ENCODE measurements at regions not wholly inside any gene's neighbourhood (a gene's known extent, or its start where the extent isn't known, plus 50 kb on each side); places are given as distances from the start of the nearest gene placed in this dataset.

DNA sequence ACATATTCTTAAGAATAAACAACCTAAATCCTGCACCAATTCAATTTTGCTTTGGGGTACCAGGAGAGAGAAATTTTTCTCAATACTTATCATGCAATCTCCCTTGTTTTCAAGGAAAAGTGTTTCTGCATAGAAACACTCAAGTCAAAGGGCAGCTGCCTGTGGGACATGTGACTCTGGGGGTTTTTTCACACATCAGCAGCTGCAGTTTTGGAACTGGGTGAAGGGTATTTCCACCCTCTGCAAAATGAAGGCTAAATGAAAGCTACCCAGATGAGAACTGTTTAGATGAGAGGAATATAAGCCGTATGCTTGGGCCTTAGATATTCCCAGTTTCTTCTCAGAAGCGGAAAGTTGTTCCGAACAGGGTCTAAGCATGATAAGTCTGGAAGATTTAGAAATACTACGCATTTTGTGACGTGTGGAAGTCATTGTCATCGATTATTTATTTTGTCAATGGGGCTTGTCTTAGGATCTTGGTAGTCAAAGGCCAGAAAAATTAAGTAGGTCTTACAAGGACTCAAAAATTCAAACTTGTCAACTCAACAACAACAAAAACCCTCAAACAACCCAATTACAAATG lies 64.3 kb upstream of the BOD1 start:
- TF ChIP-seq TAF1 (IDR thresholded peaks at IDR 0.05; ENCODE audit: low read depth) (no peak), CEBPB (IDR thresholded peaks at IDR 0.05) (no peak), FOXM1 (IDR thresholded peaks at IDR 0.05; ENCODE audit: borderline replicate concordance, low read depth) (no peak), EP300 (IDR thresholded peaks at IDR 0.05; ENCODE audit: borderline replicate concordance) (no peak), RAD21 (IDR thresholded peaks at IDR 0.05; ENCODE audit: low read depth) (no peak), ZBTB7A (IDR thresholded peaks at IDR 0.05; ENCODE audit: low read depth) (no peak)
- TF ChIP-seq, protein P1, sequence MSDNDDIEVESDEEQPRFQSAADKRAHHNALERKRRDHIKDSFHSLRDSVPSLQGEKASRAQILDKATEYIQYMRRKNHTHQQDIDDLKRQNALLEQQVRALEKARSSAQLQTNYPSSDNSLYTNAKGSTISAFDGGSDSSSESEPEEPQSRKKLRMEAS (IDR thresholded peaks at IDR 0.05) = no peak
- TF ChIP-seq, protein P2, sequence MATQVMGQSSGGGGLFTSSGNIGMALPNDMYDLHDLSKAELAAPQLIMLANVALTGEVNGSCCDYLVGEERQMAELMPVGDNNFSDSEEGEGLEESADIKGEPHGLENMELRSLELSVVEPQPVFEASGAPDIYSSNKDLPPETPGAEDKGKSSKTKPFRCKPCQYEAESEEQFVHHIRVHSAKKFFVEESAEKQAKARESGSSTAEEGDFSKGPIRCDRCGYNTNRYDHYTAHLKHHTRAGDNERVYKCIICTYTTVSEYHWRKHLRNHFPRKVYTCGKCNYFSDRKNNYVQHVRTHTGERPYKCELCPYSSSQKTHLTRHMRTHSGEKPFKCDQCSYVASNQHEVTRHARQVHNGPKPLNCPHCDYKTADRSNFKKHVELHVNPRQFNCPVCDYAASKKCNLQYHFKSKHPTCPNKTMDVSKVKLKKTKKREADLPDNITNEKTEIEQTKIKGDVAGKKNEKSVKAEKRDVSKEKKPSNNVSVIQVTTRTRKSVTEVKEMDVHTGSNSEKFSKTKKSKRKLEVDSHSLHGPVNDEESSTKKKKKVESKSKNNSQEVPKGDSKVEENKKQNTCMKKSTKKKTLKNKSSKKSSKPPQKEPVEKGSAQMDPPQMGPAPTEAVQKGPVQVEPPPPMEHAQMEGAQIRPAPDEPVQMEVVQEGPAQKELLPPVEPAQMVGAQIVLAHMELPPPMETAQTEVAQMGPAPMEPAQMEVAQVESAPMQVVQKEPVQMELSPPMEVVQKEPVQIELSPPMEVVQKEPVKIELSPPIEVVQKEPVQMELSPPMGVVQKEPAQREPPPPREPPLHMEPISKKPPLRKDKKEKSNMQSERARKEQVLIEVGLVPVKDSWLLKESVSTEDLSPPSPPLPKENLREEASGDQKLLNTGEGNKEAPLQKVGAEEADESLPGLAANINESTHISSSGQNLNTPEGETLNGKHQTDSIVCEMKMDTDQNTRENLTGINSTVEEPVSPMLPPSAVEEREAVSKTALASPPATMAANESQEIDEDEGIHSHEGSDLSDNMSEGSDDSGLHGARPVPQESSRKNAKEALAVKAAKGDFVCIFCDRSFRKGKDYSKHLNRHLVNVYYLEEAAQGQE (IDR thresholded peaks at IDR 0.05; ENCODE audit: low read depth) = no peak
